Stimulated activated naive CD8-positive, alpha-beta T cell treated with anti-CD3 and anti-CD28 coated beads, Interleukin-15, amount 100 ng/mL, for 72 hours (primary cell): ENCODE measurements at regions not wholly inside any gene's neighbourhood (a gene's known extent, or its start where the extent isn't known, plus 50 kb on each side); places are given as distances from the start of the nearest gene placed in this dataset.
"Not testable (repeated sequence)": the region's sequence is repeated elsewhere in the genome, so short reads cannot be mapped to it uniquely, and the experiment has no call there.

Experiments
- ATAC-seq: fragments of 150-1000 bp; cut with Tn5 transposase; 2 replicates; pipeline ENCODE4 v1.10.0; 2021; ENCODE audit warnings: mild to moderate bottlenecking, moderate library complexity
- DNase-seq, 2 donors: peaks; one replicate each; pipeline ENCODE4 v3.0.0; 2021 to 2022
- H3K27ac Mint-ChIP-seq, 2 donors: one replicate each; pipeline ENCODE4 v1.8.0; 2022; ENCODE audit warnings: mild to moderate bottlenecking in 2 of 2, mixed read lengths in 2 of 2, moderate library complexity in 2 of 2
- H3K27me3 Mint-ChIP-seq: one replicate; pipeline ENCODE4 v1.8.0; 2022; ENCODE audit warnings: mixed read lengths
- H3K4me1 Mint-ChIP-seq: one replicate; pipeline ENCODE4 v1.8.0; 2022; ENCODE audit warnings: mild to moderate bottlenecking, mixed read lengths
- H3K4me3 Mint-ChIP-seq, 2 donors: one replicate each; pipeline ENCODE4 v1.8.0; 2022; ENCODE audit warnings: mild to moderate bottlenecking in 2 of 2, mixed read lengths in 2 of 2, moderate library complexity in 1 of 2
- H3K9me3 Mint-ChIP-seq, 2 donors: one replicate each; pipeline ENCODE4 v1.8.0; 2022; ENCODE audit warnings: mixed read lengths in 2 of 2

DNA sequence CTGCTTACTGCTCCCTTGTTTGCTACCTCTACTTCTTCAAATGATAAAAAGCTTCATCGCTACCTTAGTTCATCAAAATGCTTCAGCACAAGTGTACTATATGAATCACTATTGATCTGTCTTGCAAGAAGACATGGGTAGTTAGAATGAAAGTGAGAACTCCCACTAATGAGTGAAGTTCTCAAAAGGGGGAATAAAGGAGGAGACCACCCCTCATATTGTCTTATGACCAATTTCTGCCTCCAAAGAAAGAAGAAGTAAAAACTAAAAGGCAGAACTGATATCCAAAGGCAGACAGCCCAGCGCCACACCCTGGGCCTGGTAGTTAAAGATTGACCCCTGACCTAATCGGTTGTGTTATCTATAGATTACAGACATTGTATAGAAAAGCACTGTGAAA is 63.4 kb upstream of the RAP1B start:
- H3K9me3 Mint-ChIP-seq: peaks cover 27 to 34% of the 10 kb centered on the region in 2 donors
- DNase-seq, H3K27me3 Mint-ChIP-seq, ATAC-seq, H3K4me3 Mint-ChIP-seq, H3K27ac Mint-ChIP-seq: not testable (repeated sequence)
- H3K4me1 Mint-ChIP-seq: peaks cover 18% of the 10 kb centered on the region

DNA sequence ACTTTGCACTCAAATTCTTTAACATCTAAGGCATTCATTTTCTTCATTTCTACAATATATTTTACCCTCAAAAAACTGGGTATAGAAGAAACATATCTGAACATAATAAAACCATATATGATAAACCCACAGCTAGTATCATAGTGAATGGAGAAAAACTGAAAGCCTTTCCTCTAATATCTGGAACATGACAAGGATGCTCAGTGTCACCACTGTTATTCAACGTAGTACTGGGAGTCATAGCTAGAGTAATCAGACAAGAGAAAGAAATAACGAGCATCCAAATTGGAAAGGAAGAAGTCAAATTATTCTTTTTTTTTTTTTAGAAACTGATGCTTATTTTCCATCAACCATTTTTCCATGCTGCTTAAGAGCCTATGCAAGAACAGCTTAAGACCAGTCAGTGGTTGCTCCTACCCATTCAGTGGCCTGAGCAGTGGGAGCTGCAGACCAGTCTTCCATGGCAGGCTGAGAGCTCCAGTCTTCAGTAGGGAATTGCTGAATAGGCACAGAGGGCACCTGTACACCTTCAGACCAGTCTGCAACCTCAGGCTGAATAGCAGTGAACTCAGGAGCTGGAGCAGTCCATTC is 58.0 kb upstream of the RAP1B start:
- not testable (repeated sequence) for H3K4me3 Mint-ChIP-seq, H3K27me3 Mint-ChIP-seq, ATAC-seq, H3K27ac Mint-ChIP-seq, DNase-seq
- H3K4me1 Mint-ChIP-seq: peaks cover 22% of the 10 kb centered on the region
- peaks cover 19 to 20% of the 10 kb centered on the region in 2 donors for H3K9me3 Mint-ChIP-seq

DNA sequence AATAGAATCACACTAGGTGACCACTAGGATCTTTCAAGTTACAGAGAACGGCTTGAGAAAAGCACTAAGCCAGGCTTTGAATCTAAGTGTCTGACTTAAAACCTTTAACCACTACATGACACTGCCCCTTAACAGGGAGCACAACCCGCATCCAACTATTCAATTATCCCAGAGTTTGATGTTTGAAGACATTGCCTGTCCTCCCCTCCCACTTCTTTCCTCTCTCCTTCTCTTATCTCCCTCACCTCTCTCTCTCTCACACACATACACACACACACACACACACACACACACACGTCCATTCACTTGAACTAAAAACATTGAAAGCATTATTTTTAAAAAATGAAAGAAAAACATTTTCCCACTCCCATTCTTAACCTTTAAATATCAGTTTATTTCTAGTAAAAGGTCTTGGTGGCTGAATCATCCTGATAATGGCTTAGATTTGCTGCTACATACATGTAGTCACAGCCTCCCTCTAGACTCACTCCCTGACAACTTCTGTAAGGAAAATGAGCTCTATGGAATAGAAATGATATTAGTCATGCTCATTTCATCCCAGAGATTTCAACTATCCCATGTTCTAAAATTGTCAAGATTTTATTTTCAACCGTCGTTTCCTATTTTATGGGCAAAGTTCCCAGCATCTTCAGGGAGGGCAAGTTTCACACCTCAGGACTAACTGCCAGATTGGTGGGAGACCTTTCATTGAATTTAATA is 53.5 kb upstream of the RAP1B start:
- Mint-ChIP-seq H3K4me1 (peaks cover 40% of the 10 kb centered on the region), H3K4me3 (no peak overlapping the region)

DNA sequence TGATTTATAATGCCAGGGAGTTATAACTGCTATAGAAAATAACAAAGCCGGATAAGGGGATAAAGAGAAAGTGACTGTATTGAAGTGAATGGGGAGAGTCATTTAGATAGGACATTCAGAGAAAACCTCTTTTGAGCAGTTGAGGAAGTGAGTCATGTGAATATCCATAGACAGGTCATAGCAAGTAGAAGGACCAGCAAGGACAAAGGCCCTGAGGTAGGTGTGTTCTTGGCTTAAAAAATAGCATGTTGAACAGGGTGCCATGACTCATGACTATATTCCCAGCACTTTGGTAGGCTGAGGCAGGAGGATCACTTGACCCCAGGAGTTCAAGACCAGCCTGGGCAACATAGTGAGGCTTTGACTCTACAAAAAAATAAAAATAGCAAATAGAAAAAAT is 51.5 kb upstream of the RAP1B start:
- H3K27ac Mint-ChIP-seq: peak overlapping the region in 1 of 2 donors; percentile 78
- H3K4me3 Mint-ChIP-seq: peak overlapping the region in 1 of 2 donors; percentile 29
- H3K27me3 Mint-ChIP-seq: no peaks in the 10 kb centered on the region
- DNase-seq: no peak
- H3K4me1 Mint-ChIP-seq: peaks cover 46% of the 10 kb centered on the region
- ATAC-seq: peak; percentile 80
- H3K9me3 Mint-ChIP-seq: peaks cover 0 to 5% of the 10 kb centered on the region in 2 donors

More for the DNA sequence above, 53.5 kb upstream of the RAP1B start:
- peak overlapping the region in 1 of 2 donors; percentile 91 for H3K27ac Mint-ChIP-seq
- no peak for DNase-seq
- no peaks in the 10 kb centered on the region for H3K27me3 Mint-ChIP-seq
- H3K9me3 Mint-ChIP-seq: peaks cover 0 to 5% of the 10 kb centered on the region in 2 donors
- no peak for ATAC-seq

DNA sequence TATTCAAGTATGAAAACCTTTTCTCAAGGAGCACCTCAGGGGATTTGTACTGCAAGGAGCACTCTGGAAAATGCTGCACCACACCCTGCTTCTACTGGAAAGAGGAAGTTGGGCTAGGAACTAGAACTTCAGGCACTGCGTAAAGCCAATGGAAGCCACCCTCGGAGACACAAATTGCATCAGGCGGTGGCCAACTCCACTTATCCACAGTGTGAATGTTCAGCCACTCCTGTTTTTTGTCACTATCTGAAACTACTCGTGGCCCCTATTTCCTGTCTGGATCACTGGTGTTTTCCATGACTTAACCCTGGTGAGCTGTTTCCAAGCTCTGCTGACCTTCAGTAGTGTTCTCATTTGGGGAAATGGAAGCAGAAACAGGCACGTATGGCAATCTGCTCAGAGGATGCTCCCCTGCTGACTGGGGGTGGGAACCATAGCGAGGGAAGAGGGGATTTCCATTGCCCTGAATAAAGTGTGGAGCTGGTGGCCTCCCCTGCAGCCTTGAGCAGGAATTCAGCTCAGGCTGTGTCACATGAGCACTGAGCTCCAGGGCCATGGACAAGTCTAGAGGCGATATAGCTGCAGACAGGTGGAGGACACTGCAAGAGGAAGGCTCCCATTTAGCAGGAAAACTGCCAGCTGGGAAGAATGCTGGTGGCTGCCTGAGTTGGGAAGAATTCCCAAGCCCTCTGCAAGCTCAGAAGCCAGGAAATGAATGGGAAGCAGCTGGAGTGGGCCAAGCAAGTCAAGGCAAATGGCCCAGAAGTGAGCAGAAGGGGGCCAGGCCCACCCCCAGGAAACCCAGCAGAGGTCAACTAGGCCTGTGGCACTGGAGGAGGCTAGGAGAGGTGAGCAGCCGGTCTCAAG is 50.5 kb upstream of the RAP1B start:
- peaks cover 0 to 5% of the 10 kb centered on the region in 2 donors for H3K9me3 Mint-ChIP-seq
- no peaks in the 10 kb centered on the region for H3K27me3 Mint-ChIP-seq
- peak overlapping the region; percentile 11 to 14 for H3K4me3 Mint-ChIP-seq
- peak overlapping the region; percentile 58 to 74 for H3K27ac Mint-ChIP-seq
- H3K4me1 Mint-ChIP-seq: peaks cover 56% of the 10 kb centered on the region
- ATAC-seq: peak; percentile 58
- DNase-seq: no peak

DNA sequence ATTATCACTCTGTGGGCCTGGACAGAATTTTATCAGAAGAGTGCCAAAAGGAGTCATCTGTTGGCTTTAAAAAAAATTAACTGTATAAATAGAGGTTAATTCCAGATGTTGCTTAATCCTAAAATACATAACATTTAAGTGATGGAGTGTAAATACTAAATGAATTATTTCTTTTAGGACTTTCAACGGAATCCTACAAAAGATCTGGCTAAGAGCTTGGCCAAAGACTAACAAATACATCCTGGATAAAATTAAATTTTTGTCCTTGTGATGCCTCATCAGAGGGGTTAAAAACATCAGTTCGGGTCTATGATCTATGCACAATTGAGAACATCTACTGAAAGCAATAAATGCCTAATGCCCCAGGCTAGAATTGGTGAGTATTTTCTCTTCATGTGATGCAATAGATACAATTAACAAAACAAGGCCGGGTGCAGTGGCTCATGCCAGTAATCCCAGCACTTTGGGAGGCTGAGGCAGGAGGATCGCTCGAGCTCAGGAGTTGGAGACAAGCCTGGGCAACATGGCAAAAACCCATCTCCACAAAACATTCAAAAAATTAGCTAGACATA is 49.8 kb upstream of the RAP1B start:
- Mint-ChIP-seq H3K9me3 (peaks cover 0 to 5% of the 10 kb centered on the region in 2 donors), H3K27me3 (no peaks in the 10 kb centered on the region), H3K4me1 (peaks cover 63% of the 10 kb centered on the region), H3K27ac (peak overlapping the region in 1 of 2 donors; percentile 74), H3K4me3 (no peak overlapping the region)
- DNase-seq (no peak), ATAC-seq (no peak)
